ENCODE measurements at regions not wholly inside any gene's neighbourhood (a gene's known extent, or its start where the extent isn't known, plus 50 kb on each side); places are given as distances from the start of the nearest gene placed in this dataset.

GRCh38 chr7:95672434-95672833, 76.1 kb upstream of the PDK4 start:
- TF ChIP-seq TCF3 (IDR thresholded peaks at IDR 0.05; ENCODE audit: borderline replicate concordance, insufficient read depth, low read depth, low read length) (no peak), EED (IDR thresholded peaks at IDR 0.05; ENCODE audit: low read depth) (no peak), BRCA1 (IDR thresholded peaks at IDR 0.05; ENCODE audit: low read depth, low read length) (no peak), KLF5 (IDR thresholded peaks at IDR 0.05; ENCODE audit: partially characterized antibody) (no peak), EZH2 (IDR thresholded peaks at IDR 0.05; ENCODE audit: borderline replicate concordance, control insufficient read depth, low read depth, low read length) (no peak), ZNF592 (IDR thresholded peaks at IDR 0.05) (no peak), SREBF2 (IDR thresholded peaks at IDR 0.05; ENCODE audit: low read length) (no peak), NRF1 (conservative IDR thresholded peaks at IDR 0.05; ENCODE audit: low read depth, low read length) (no peak), RBBP5 (conservative IDR thresholded peaks at IDR 0.05) (no peak), POU2F2 (IDR thresholded peaks at IDR 0.05; ENCODE audit: borderline replicate concordance, low read depth, low read length) (no peak), FOXM1 (IDR thresholded peaks at IDR 0.05; ENCODE audit: low read depth, low read length) (no peak), RAD51 (IDR thresholded peaks at IDR 0.05) (no peak), NFXL1 (IDR thresholded peaks at IDR 0.05; ENCODE audit: borderline replicate concordance) (no peak), SRF (IDR thresholded peaks at IDR 0.05; ENCODE audit: low read depth in 2 of 2, low read length in 2 of 2) (no peak), ELK1 (IDR thresholded peaks at IDR 0.05; ENCODE audit: low read depth, low read length) (no peak), YBX1 (IDR thresholded peaks at IDR 0.05) (no peak)
- no peak overlapping the region for H2AFZ ChIP-seq (ENCODE audit: control insufficient read depth, low read depth, low read length)
- no peaks in the 10 kb centered on the region for H4K20me1 ChIP-seq (ENCODE audit: control insufficient read depth, insufficient read depth)
- no peaks in the 10 kb centered on the region for H3K27me3 ChIP-seq (replicated peaks in 1 of 2; ENCODE audit: control insufficient read depth in 2 of 2, insufficient read depth in 2 of 2, low read length in 1 of 2)
- ChIA-PET SMC1A (ENCODE audit: uncharacterized antibody, unreplicated experiment) (interaction anchor here (1.1 to 1.5 kb wide), 2 partner anchors 11 to 161 kb away, joined by 3 to 4 read pairs; no protein-coding TSS in a partner anchor), RAD21 (ENCODE audit: unreplicated experiment) (interaction anchor here (2.0 to 2.4 kb wide), 2 partner anchors 11 to 15 kb away, joined by 8 to 9 read pairs; no protein-coding TSS in a partner anchor), POLR2A (interaction anchor here (1.4 kb wide), 1 partner anchor 161 kb away, joined by 3 read pairs; no protein-coding TSS in a partner anchor), CTCF (interaction anchor here (1.4 to 5.9 kb wide), 4 partner anchors 10 to 146 kb away, joined by 4 to 36 read pairs (median 22); no protein-coding TSS in a partner anchor)
- H3K9me3 ChIP-seq (replicated peaks; ENCODE audit: control insufficient read depth, insufficient read depth, low read length): no peaks in the 10 kb centered on the region
- no peaks in the 10 kb centered on the region for H3K79me2 ChIP-seq (ENCODE audit: control insufficient read depth, insufficient read depth, low read length)
- no peak overlapping the region for H3K4me2 ChIP-seq (ENCODE audit: control insufficient read depth, insufficient read depth)
- no peak overlapping the region for H3K9ac ChIP-seq (ENCODE audit: control insufficient read depth, insufficient read depth, low read length)
- H3K36me3 ChIP-seq (ENCODE audit: control insufficient read depth in 2 of 2, insufficient read depth in 2 of 2, low read length in 1 of 2): no peaks in the 10 kb centered on the region
- in situ Hi-C loops (cut with MboI): no loop called here
- ATAC-seq (no peak), FAIRE-seq (no peak), DNase-seq (ENCODE audit: low read depth, low spot score) (no peak)
- no peaks in the 10 kb centered on the region for H3K4me1 ChIP-seq (ENCODE audit: control insufficient read depth, insufficient read depth, low read length)
- no peak overlapping the region for H3K4me3 ChIP-seq
- WGBS (ENCODE audit: insufficient coverage, insufficient replicate concordance, low lambda C conversion rate, missing lambda C conversion rate): 13% methylated on average over 2 of the region's 2 CpGs
- intact Hi-C loops (cut with micrococcal nuclease; ENCODE audit: unreplicated experiment): no loop called here
- no TSS peak for BruUV-seq (replicated peaks)
- no peak overlapping the region for H3K27ac ChIP-seq (ENCODE audit: control insufficient read depth, insufficient read depth)

Data from GM12878 (cell line).